Lower leg skin (tissue), 4 donors: ENCODE measurements at regions not wholly inside any gene's neighbourhood (a gene's known extent, or its start where the extent isn't known, plus 50 kb on each side); places are given as distances from the start of the nearest gene placed in this dataset.

Experiments
- DNase-seq, 2 donors: peaks; one replicate each; pipeline ENCODE4 v3.0.0-alpha.2; 2019; ENCODE audit warnings: low spot score in 2 of 2
- H3K4me3 ChIP-seq: fragments of 200-600 bp; sonication (generic); 2 replicates; pipeline ENCODE4 v1.5.1; 2017; ENCODE audit warnings: mild to moderate bottlenecking, low read depth; ENCODE audit not compliant: poor library complexity, severe bottlenecking
- CTCF ChIP-seq, 3 donors: fragments of 450-650 bp; IDR thresholded peaks; one replicate each; pipeline ENCODE4 v1.5.1; 2016; ENCODE audit warnings: antibody characterized with exemption in 3 of 3, mild to moderate bottlenecking in 3 of 3, moderate library complexity in 2 of 3
- POLR2A ChIP-seq, 2 donors: fragments of 450-650 bp; IDR thresholded peaks; one replicate each; pipeline ENCODE4 v1.6.1; 2016 to 2017; ENCODE audit warnings: antibody characterized with exemption in 2 of 2, mild to moderate bottlenecking in 1 of 2, moderate library complexity in 1 of 2
- WGBS, 2 donors: methylation state at CpG; one replicate each; pipeline ENCODE4 v1.1.5; 2018; 5-methylcytosine and 5-hydroxymethylcytosine counted together
- intact Hi-C: fragments of 100-400 bp; cut with DNase I; formaldehyde crosslinking; loops from one replicate; pipeline ENCODE4 v1.15.0; 2023; ENCODE audit warnings: low total_unique reads

GRCh38 chr1:61605607-61606321, 119.2 kb downstream of the TM2D1 start:
- H3K4me3 ChIP-seq = no peak overlapping the region

GRCh38 chr1:61604684-61605083, 120.3 kb downstream of the TM2D1 start:
- no peak for DNase-seq
- intact Hi-C loops = no loop called here
- 60 to 72% methylated on average over 1 of the region's 1 CpG for whole genome bisulfite sequencing, 2 donors
- TF ChIP-seq POLR2A (IDR thresholded peaks at IDR 0.05) (no peak), CTCF (IDR thresholded peaks at IDR 0.05) (no peak)
- no peak overlapping the region for H3K4me3 ChIP-seq

More at GRCh38 chr1:61605607-61606321, 119.2 kb downstream of the TM2D1 start:
- TF ChIP-seq CTCF (IDR thresholded peaks at IDR 0.05) = no peak
- no peak for TF ChIP-seq POLR2A (IDR thresholded peaks at IDR 0.05)
- intact Hi-C loops = no loop called here
- WGBS, 2 donors = 40 to 43% methylated on average over 4 of the region's 4 CpGs
- DNase-seq = no peak

- intact Hi-C loops = no loop called here
- H3K4me3 ChIP-seq = no peak overlapping the region
- no peak for DNase-seq
- TF ChIP-seq POLR2A (IDR thresholded peaks at IDR 0.05) (no peak), CTCF (IDR thresholded peaks at IDR 0.05) (no peak)
- WGBS, 2 donors = 90 to 91% methylated on average over 4 of the region's 4 CpGs
These were observed 120.7 kb downstream of the TM2D1 start for GRCh38 chr1:61604261-61604660.

GRCh38 chr1:61602663-61603062, 122.3 kb downstream of the TM2D1 start:
- intact Hi-C loops = no loop called here
- WGBS, 2 donors = 58 to 95% methylated on average over 3 of the region's 3 CpGs

GRCh38 chr1:61597601-61598000, 127.3 kb downstream of the TM2D1 start:
- WGBS, 2 donors = 94 to 96% methylated on average over 2 of the region's 2 CpGs

More at GRCh38 chr1:61602663-61603062, 122.3 kb downstream of the TM2D1 start:
- TF ChIP-seq CTCF (IDR thresholded peaks at IDR 0.05) = no peak
- TF ChIP-seq POLR2A (IDR thresholded peaks at IDR 0.05) = no peak
- H3K4me3 ChIP-seq = no peak overlapping the region
- DNase-seq = no peak

More at GRCh38 chr1:61597601-61598000, 127.3 kb downstream of the TM2D1 start:
- no peak overlapping the region for H3K4me3 ChIP-seq
- intact Hi-C loops = no loop called here
- no peak for DNase-seq
- TF ChIP-seq POLR2A (IDR thresholded peaks at IDR 0.05) = no peak
- no peak for TF ChIP-seq CTCF (IDR thresholded peaks at IDR 0.05)
